HUDEP-2 (cell line): ENCODE measurements at regions not wholly inside any gene's neighbourhood (a gene's known extent, or its start where the extent isn't known, plus 50 kb on each side); places are given as distances from the start of the nearest gene placed in this dataset.
"Not testable (repeated sequence)": the region's sequence is repeated elsewhere in the genome, so short reads cannot be mapped to it uniquely, and the experiment has no call there.

ENCODE experiments used
- DNase-seq, 76 experiments: peaks; one replicate each; lab custom pipeline; 2025; ENCODE audit not compliant: unreplicated experiment in 76 of 76; lab: John Stamatoyannopoulos, UW

DNA sequence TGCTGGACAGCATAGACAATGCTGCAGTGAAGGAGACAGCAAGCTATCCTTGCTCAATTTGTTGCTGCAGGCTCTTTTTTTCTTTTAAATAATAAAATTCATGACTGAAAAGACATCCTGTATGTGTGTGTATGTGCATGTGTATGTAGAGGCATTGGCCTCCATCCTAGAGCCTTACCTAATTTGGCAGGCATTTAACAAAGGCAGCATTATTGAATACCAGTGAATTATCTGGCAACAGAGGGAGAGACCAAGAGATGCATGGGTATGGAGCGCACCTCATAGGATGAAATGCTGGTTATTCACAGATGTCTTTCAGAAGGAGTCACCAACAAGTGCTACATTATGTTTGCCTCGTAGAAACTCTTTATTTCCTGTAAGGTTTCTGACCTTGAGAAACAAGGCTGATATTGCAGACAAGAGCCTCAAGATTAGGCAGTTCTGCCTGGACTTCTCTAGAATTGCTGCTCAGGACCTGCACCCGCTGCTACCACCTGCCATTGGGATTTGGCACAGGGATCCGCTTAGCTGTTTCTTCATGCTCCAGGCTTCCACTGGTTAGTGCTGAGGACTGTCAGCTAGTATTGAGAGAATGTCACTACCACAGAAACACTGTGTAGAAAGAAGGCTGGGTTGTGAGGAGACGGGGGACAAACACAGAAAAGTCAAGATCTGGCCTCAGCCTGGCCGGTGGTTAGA lies 247.7 kb upstream of the RFX3 start:
- no peak for DNase-seq

DNA sequence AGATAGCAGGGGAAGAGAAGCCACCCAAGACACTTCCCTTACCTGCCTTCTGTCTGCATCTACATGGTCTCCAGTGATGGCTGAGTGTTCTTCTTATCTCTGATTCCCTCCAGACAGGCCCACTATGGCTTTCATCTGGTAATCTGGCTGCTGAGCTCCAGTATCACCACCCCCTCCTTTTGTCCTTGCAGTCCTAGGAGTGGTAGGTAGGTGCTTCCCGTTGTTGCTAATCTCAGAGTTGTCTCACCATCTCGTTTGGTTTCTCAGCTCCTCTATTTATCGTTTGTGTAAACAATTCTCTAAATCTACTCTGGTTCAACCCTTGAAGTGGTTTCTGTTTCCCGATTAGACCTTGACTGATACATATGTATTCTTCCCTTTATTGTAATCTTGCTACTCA lies 243.8 kb upstream of the RFX3 start:
- DNase-seq, result no peak

DNA sequence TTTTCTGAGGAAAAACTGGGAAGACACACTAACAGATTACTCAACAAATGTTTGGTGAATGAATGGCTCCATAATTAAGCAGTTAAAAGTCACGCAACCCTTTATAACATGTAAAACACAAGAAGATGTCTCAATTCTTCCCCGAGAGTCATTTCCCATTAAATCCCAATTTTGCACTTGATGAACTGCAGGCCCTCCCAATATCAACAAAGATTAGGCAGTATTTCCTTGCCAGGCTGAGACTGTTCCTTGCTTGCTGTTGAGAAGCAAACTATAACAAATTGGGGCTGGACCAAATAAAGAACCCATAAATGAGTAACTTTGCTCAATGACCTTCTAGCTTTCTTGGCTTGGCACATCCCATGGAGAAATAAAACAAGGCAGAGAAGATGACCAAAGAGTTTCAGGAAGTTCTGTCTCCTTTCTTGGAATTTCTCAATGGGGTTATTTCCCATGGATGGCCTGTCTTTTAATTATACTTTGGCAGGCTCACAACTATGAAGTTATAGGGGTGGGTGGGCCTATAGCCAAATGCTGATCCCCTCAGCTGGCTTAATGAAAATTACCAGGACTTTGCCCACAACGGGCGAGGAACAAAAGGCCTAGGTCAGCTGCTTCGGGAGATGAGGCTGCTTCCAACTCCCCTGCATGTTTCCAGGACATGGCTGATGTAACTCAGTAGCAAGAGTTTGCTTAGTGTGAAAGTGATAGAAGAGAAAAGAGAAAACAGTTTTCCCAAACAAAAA lies 243.1 kb upstream of the RFX3 start:
- DNase-seq, result no peak

DNA sequence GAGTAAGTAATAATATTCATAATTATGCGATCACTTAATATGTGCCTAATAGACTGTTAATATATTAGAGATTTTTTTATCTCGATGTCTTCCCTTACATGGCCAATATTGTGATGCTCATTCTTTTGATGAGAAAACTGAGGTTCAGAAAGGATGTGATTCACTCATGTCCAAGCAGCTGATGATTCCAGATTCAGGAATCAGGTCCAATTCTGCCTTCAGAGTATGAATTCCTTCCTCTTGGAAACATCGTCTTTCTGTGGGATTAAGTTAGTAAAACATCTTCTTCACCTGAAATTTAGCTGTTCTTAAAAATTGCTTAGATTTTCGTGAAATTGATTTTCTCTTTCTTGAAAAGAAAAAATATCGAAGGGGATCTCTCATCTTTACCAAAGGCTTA lies 242.5 kb upstream of the RFX3 start:
- no peak for DNase-seq

DNA sequence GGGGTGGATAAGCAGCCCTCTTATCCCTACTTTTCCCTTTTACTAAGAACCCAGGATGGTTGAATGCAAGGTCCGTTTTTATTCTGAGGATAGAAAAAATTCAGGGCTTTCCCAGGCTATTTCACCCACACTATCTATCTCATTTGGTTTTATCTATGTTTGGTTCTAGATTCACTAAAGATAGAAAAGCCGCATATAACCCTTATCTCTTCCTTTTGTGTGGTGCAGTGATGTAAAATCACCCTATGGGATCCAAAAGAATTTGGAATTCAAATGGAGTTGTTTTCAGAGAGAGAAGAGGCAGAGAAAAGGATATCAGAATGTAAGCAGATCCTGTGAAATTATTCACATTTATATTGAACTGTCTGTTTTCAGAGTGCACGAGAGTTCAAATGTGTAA lies 236.3 kb upstream of the RFX3 start:
- no peak for DNase-seq

DNA sequence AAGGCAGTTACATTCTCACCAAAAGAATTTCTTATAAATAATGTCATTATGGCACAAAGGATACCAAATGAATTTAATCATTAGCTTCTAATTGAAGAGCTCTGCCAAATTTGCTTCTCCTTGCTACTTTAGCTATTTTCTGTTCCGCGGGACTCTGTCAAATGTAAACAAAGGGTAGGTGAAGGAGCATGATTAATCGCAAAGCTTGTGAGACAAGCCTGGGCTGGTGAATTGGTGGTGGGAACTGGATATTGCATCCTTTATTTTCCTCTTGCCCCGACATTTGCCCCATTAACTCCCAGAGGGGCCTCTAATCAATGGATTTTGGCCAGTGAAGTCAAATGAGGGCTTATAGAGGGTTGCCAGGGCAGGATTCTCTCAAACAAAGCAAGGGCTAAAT lies 234.2 kb upstream of the RFX3 start:
- no peak for DNase-seq

DNA sequence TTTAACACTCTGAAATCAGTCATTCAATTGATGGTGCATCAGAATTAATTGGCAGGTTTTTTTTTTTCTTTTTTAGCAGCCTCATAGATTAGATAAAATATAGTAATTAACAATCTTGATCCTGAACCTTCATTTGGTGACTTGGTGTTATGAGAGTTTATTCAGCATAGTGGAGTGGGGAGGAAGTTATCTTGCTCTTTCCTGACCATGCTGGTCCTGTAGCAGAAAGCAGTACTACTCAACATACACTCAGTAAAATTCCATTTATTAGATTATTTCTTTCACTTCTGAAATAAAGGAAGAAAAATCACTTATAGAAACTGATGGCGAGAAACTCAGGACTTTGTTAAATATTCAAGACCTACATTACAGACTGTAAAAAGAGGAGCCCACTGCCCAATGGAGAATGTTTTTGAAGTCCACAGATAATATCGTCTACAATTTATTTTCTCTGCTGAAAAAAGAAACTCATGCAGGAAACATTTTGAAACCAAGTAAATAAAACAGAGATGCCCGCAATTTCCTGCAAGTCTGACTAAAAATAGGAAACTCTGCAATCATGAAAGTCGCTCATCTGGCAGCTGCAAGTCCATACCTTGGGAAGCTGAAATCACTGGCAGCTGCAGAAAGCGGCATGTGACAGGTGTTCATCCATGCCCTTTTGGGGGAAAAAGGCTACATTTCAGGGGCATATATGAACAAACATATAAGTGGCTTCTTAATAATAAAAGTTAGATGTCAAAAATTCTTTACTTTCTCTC lies 233.2 kb upstream of the RFX3 start:
- DNase-seq, result no peak

DNA sequence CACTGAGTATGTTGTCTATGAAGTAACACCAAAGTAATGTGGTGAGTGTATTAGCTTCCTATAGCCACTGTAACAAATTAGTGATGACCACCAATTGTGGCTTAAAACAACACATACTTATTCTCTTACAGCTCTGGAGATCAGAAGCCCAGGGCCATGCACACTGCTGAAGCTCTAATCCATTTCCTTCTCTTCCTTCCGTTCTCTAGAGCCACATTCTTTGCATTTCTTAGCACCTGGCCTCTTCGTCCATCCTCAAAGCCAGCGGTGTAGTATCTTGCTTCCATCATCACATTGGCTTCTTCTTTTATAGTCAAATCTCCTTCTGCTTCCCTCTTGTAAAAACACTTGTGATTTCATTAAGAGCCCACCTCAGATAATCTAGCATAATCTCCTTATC lies 230.3 kb upstream of the RFX3 start:
- no peak for DNase-seq

DNA sequence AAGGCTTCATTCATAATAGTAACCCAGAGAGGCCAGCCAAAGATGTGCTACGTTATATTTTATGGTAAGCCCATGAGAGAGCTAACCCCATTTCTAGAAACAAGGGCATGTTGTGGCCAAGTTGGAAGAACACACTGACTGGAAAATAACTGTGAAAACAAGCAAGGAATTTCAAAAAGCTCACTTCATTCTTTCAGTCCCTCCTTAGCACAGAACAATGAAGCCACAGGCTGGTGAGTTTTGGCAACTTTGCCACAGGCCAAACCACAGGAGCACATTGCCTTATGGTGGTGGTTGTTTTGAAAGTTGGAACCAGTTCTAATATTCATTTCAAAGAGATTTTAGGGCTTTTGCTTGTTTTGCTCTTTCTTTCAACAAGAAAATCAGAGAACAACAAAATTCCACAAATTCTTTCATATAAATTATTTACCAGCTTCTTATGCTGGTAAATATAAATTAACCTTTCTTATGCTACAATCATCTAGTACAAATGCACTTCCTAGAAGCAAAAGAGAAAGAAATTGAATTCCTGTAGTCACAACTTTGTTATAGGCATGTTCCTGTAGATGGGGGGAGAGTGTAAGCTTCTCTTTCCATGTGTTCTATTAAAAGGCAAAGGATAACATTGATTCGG lies 225.4 kb upstream of the RFX3 start:
- DNase-seq, result no peak

DNA sequence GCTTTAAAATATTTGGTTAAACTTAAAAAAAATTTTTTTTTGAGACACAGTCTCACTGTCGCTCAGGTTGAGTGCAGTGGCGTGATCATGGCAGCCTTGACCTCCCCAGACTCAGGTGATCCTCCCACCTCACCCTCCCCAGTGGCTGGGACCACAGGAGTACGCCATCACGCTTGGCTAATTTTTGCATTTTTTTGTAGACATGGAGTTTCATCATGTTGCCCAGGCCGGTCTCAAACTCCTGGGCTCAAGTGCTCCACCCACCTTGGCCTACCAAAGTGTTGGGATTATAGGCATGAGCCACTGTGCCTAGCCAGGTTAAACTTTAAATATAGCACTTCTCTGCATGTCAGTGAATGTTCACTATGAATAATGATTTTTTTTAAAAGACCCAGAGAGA lies 224.5 kb upstream of the RFX3 start:
- no peak for DNase-seq

DNA sequence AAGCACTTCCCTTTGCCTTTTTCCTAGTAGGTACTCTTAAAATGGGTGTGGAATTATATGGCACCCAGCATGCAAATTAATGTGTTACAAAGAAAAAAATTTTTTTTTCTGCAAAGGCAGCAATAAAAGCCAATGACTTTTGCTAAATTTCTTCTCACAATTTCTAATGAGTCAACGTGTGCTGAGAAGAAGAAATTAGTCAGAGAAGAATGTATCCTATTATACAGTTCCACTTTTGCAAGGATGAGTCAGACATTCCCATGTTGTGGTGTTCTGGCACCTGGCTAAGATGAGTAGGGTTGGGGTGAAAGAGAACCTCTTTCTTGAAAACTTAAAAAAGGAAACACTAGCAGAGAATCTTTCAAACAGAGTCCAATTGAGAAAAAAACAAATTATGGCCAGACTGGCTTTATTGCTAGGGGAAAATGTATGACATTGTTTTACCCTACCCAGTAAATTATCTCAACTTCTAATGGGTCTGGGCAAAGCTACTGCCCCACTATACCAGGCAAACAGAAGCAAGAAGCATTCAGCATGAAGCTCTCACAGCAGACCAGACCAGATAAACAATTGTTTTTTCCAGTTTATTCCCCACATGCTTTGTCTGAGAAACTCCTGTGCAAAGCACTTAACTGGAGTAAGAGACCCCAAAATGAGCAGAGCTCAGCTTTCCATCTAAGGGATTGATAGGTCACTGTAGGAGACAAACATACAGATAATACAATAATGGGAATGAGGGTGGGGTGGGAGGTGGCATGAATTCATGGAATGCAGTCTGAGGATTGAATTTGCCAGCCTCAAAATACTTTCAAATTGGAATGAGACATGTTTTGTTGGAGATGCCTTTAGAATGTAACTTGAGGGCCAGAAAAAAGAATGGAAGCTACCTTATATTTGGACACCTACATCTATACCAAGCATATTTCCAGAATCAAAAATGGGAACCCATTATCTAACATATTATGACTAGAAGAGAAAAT lies 220.8 kb upstream of the RFX3 start:
- DNase-seq, result no peak

DNA sequence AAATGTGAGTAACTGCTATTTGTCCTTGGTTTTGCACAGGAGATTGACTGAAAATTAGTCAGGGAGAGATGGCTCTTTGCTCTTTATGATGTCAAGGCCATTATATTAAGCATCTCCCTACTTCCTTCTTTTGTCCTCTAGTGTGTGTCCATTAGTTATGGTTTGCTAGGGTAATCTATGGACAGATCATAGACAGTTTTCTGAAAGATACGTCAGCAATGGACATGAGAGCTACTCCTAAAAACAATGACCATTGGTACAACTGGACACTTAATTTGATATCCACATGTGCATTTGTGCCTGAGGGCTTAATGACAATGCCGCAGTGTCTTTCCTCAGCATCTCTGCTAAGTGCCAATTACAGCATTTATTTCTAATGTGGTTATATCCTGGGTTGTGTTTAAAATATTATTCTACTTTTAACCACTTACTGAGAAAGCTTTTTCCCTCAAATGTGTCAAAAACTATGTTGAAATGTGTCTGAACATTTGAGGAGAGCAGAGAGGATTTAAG lies 218.2 kb upstream of the RFX3 start:
- DNase-seq, result no peak

DNA sequence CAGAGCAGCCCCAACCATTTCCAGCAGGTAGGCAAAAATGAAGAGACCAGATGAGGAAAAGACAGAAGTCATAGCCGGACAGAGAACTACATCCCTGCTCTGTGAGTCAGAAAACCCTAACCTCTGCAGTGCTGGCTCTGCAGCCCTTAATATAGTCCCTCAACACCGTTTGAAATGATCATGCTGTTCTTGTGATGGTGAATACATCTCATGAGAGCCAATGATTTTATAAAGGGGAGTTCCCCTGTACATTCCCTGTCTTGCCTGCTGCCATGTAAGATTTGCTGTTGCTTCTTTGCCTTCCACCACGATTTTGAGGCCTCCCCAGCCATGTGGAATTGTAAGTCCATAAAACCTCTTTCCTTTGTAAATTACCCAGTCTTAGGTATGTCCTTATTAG lies 216.8 kb upstream of the RFX3 start:
- no peak for DNase-seq

DNA sequence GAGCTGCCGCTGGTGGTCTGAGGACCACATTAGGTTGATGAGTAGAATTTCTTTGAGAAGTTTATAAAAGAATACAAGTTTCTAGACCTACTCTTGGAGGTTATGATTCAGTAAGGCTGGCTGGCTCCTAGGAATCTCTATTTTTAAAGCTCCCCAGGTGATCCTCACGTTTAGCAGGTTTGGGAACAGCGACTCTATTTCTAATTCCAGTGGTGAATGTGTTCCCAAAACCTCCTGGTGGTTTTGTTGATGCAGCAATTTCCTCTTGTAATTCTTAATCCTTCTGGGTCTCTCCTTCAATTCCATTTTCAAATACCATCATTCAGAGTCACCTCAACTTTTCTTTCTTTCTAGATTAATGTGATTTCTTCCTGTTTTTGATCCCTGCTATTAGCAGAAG lies 215.9 kb upstream of the RFX3 start:
- no peak for DNase-seq

DNA sequence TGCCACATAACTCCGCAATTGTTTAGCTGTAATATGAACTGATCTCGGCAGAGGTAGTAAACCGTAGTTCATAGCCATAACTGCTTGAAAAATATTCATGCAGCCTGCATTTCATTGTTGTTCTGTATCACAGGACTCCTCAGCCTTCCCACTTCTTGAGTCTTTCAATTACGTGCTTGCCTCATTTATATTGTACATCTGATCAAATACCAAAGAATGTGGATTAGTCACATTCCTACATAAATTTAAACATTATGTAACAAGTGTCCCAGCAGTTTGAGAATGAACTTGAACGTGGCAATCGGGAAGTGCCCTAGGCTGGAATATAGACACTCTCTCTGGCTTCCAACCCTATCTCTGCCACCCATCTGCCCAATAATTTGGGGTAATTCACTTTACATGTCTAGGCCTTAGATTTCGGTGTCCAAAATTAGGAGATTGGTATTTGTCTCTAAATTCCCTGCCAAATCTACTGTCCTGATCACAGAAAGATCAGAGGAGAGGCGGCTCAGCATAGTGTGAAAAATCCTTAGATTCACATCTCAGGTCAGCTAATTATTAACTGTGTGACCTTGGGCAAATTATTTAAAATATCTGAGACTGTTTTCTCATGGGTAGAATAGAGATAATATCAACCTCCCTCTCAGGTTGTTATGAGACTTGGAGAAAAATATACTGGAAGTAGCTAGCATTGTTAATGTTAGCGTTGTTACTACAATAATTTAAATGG lies 215.1 kb upstream of the RFX3 start:
- DNase-seq, result no peak

DNA sequence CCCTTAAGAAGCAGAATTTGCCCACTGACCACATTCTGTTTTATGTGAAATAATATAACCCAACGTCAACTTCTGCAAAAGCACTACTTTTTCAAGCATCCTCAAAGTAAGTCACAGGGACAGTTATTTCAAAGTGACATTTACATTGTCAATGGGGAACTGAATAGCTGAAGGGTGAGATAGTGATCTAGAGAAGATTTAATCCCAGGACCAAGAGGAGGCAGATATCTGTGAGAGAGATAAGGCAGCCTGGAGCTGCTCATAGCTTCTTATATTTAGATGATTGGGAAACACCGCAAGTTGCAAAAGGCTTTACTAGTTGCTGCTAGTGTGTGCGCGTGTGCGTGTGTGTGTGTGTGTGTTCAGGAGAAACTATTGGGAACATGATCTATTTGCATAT lies 210.4 kb upstream of the RFX3 start:
- DNase-seq, result no peak

DNA sequence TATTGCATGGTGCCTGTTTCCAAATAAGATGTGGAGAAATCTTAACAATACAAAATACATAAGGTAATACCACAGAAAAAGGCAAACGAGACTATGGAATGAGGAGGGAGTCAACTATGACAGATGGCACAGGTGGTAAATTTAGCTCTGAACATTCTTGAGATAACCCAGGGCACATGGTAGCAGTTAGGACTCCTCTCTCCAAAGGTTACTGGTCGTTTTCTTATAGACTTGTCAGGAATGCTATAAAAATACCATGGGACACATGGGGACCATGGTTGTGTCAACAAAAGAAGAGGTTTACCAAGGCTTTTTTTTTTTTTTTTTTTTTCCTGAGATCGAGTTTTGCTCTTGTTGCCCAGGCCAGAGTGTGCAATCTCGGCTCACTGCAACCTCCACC lies 209.4 kb upstream of the RFX3 start:
- DNase-seq, result no peak

DNA sequence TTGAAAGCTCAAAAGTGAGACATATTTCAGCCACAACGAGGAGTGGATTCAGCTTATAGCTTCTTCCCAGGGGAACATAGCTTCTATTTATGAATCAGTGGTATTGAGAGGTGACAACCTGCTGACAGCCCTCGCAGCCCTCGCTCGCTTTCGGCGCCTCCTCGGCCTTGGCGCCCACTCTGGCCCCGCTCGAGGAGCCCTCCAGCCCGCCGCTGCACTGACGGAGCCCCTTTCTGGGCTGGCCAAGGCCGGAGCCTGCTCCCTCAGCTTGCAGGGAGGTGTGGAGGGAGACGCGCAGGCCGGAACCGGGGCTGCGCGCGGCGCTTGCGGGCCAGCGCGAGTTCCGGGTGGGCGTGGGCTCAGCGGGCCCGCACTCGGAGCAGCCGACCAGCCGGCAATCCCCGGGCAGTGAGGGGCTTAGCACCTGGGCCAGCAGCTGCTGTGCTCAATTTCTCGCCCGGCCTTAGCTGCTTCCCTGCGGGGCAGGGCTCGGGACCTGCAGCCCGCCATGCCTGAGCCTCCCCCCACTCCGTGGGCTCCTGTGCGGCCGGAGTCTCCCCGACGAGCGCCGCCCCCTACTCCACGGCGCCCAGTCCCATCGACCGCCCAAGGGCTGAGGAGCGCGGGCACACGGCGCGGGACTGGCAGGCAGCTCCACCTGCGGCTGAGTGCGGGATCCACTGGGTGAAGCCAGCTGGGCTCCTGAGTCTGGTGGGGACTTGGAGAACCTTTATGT lies 207.9 kb upstream of the RFX3 start:
- not testable (repeated sequence) for DNase-seq

DNA sequence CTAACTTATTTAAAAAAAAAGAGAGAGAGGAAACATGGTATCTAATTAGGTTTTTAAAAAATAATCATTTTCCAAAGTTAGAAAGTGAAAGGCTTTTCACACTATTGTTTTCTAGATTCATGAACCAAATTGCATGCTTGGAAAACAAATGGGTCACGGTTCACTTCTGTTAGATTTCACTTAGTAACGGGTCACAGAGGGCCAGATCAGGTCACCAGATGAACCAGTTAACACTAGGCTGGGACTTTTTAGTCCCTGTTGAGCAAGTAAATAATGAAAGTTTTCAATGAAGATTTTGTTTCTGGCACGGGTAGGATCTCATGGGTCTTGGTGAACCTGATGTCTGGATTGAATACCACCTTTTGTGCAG lies 207.2 kb upstream of the RFX3 start:
- no peak for DNase-seq
